AG09319 (cell line): ENCODE measurements at regions not wholly inside any gene's neighbourhood (a gene's known extent, or its start where the extent isn't known, plus 50 kb on each side); places are given as distances from the start of the nearest gene placed in this dataset.

Experiments used
- DNase-seq: peaks from one replicate; pipeline ENCODE4 v3.0.0-alpha.2; 2010; ENCODE audit warnings: low read depth; ENCODE audit errors: extremely low read depth
- TF ChIP-seq, protein P1 (sequence below): IDR thresholded peaks from 2 replicates; pipeline ENCODE4 v1.5.1; 2011; ENCODE audit warnings: low read depth, mild to moderate bottlenecking, inconsistent platforms, low read length, moderate library complexity

DNA sequence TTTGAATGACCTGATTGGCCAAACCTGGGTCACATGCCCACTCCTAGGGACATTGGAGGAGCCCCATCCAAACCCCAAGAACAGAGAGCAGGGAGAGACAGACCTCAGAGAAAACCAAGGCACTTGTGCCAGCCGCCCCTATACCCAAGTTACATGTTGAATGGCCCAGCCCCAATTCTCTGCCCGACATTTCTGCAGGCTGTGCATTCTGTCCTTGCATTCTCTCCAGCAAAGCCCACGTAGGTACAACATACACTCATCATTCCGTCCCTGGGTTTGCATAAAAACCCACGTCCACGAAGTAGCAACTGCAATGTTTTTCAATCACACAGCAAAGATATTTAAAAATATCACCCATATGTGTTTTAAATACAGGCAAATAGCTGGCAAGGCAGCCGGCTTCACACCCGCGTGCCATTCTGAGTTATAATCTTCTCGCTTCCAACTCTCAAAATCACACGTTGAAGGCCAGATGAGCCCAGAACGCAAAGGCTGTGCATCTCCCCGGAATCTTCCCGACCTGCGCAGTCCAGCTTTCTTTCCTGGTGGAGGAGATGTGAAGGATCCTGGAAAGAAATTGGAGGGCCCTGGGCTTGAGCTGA, 91.7 kb upstream of the MYL2 start:
- TF ChIP-seq, protein P1, sequence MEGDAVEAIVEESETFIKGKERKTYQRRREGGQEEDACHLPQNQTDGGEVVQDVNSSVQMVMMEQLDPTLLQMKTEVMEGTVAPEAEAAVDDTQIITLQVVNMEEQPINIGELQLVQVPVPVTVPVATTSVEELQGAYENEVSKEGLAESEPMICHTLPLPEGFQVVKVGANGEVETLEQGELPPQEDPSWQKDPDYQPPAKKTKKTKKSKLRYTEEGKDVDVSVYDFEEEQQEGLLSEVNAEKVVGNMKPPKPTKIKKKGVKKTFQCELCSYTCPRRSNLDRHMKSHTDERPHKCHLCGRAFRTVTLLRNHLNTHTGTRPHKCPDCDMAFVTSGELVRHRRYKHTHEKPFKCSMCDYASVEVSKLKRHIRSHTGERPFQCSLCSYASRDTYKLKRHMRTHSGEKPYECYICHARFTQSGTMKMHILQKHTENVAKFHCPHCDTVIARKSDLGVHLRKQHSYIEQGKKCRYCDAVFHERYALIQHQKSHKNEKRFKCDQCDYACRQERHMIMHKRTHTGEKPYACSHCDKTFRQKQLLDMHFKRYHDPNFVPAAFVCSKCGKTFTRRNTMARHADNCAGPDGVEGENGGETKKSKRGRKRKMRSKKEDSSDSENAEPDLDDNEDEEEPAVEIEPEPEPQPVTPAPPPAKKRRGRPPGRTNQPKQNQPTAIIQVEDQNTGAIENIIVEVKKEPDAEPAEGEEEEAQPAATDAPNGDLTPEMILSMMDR = no peak
- DNase-seq = no peak

DNA sequence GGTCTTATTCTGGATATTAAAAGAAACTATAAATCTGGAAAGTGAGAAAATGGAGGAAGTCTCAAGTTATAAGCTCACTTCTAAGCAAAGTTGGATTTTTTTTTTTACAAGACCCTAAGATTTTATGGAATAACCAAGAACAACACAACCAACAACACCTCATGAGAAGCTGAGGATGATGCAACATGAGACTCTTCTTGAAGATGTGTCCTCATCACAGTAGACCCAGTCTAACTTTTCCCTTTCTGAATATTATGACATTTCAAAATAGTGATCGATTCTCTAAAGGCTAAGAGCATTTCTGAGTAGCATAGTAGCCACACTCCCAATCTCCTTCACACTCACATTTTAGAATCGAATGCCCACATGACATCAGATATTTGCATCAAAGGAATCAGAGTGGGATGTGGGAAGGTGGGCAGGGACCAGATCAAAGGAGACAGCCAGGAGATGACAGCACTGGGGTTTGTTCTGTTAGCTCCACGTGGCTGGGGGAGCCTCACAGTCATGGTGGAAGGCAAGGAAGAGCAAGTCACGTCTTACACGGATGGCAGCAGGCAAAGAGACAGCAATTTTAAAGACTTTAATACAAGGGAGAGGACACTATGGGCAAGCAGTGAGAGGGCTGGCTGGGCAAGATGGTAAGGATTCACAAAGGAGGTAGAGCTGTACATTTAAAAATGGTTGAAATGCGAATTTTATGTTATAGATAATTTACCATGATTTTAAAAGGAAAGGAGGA, 90.7 kb upstream of the MYL2 start:
- no peak for DNase-seq
- TF ChIP-seq, protein P1 = no peak

DNA sequence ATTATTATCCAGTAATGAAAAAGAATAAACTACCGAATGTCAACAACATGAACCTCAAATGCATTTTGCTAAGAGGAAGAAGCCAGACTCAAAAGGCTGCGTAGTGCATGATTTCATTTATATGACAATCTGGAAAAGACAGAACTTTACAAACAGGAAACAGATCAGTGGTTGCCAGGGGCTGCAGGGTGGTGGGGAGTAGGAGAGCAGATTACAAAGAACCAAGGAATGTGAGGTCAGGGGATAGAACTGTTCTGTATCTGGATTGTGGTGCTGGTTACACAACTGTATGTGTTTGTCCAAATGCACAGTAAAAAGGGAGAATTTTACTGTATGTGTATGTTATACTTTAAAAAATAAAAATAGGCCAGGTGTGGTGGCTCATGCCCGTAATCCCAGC, 89.7 kb upstream of the MYL2 start:
- TF ChIP-seq, protein P1 = no peak

DNA sequence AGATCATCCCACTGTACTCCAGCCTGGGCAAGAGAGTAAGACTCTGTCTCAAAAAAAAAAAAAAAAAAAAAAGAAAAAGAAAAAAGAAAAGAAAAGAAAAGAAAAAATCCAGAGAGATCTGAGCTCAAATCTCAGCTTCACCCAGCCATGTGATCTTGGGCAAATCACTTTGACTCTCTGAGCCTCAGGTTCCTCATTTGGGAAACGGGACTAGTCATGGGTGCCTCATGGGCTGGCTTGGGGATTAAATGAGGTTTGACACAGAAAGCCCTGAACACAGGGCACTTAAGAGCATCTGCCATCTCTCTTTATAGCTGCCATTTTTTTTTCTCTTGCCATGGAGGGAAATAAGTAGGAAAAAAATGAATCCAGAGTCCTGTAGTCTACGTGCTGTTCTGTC, 86.2 kb upstream of the MYL2 start:
- TF ChIP-seq, protein P1 = no peak

More for the DNA sequence above, 89.7 kb upstream of the MYL2 start:
- no peak for DNase-seq

DNA sequence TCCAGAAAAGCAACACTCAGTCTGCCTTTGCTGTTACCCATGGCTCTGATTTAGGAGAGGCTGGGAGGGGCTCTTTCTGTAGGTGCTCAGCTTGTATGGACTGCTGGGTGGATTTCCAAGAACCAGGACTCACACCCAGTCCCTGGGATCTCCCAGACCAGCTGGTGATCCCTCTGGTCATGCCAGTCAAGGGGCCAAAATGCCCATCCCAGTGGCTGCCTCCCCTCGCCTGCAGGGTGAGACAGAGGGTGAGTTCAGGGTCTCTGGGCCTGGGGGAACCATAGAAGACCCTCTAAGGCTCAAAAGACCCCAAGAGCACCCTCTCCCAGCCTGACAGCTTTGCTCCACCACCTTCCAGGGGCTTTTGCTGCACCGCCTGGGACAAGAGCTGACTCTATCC, 78.6 kb upstream of the MYL2 start:
- TF ChIP-seq, protein P1 = no peak
- DNase-seq = no peak

More for the DNA sequence above, 86.2 kb upstream of the MYL2 start:
- no peak for DNase-seq

DNA sequence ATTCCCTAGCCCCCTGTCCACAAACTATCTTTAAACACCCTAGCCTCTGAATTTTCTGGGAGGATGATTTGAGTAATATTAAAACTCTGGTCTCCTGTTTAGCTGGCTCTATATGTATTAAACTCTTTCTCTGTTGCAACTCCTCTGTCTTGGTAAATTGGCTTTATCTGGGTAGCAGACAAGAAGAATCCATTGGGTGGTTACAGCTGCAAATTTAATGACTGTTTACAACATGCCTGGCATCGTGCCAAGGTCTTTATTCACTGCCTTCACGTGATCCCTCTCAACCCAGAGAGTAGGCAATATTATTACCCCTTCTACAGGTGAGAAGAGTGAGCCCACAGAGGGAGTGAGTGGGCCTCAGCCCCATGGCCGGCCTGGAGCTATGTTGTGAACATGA, 77.8 kb upstream of the MYL2 start:
- DNase-seq = no peak
- TF ChIP-seq, protein P1 = no peak

DNA sequence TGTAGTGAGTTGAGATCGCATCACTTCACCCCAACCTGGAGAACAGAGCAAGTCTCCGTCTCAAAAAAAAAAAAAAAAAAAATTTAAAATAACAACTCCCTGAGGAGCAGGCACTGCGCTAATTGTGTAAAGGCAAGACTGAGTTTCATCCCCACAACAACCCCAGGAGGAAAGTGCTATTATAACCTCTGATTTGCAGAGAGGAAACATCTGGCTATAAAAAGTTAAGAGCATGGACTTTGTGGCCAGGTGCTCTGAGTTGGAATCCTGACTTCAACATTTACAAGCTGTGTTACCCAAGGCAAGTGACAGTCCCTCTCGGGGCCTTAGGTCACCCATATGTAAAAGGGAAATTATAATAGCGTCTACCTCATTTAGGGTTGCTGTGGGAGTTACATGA, 76.0 kb upstream of the MYL2 start:
- no peak for DNase-seq
- TF ChIP-seq, protein P1 = no peak
